ENCODE measurements at regions not wholly inside any gene's neighbourhood (a gene's known extent, or its start where the extent isn't known, plus 50 kb on each side); places are given as distances from the start of the nearest gene placed in this dataset.

DNA sequence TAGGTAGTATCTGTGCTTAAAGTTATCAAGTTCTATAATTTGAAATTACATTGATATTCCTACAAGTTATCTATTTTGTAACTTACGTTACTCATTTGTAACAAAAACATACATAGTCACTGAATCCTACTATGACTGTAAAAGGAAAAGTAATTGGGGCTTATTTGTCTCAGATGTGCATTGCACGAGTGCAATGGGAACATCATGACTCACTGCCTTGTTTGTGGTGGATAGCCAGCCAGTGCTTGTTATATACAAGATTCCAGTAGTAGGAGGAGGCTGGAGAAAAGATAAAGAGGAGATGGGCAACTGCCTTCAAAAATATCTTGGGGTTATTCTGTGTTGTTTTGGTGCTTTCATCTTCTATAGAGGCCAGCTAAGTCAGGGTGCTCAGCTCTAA lies 164.1 kb downstream of the RNF144B start:
- Histone ChIP-seq H3K9ac (no peak overlapping the region), H3K4me2 (no peak overlapping the region), H3K9me3 (no peaks in the 10 kb centered on the region), H3K36me3 (no peaks in the 10 kb centered on the region), H3K4me3 (no peak overlapping the region), H3K27me3 (no peaks in the 10 kb centered on the region), H3K4me1 (no peaks in the 10 kb centered on the region), H3K27ac (no peak overlapping the region), H4K20me1 (no peaks in the 10 kb centered on the region)
- no peak for TF ChIP-seq Cebpa-rat (IDR thresholded peaks at IDR 0.05)

DNA sequence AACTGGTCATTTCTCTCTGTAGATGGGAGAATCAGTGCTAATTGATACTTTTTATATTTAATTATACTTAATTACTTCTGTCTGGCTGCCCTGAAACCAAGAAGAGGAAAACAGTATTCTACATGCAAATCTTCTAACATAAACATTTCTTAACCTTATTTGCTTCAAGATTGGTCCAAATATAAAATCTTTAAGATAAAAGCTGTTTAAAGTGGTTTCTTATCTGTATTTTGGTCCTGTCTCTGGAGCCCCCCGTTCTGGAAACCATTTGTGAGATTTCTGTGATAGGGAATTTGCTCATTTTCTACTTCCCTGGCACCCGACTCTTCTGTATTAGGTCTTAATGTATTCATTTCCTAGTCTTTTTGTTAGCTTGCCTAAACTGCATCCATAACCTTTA lies 168.6 kb downstream of the RNF144B start:
- Histone ChIP-seq H3K27ac (no peak overlapping the region), H3K9me3 (no peaks in the 10 kb centered on the region), H3K4me3 (no peak overlapping the region), H3K9ac (no peak overlapping the region), H3K36me3 (no peaks in the 10 kb centered on the region), H4K20me1 (no peaks in the 10 kb centered on the region), H3K27me3 (no peaks in the 10 kb centered on the region), H3K4me1 (peaks cover 2% of the 10 kb centered on the region; the same call in 1 of the 2 replicates), H3K4me2 (no peak overlapping the region)
- no peak for TF ChIP-seq Cebpa-rat (IDR thresholded peaks at IDR 0.05)

DNA sequence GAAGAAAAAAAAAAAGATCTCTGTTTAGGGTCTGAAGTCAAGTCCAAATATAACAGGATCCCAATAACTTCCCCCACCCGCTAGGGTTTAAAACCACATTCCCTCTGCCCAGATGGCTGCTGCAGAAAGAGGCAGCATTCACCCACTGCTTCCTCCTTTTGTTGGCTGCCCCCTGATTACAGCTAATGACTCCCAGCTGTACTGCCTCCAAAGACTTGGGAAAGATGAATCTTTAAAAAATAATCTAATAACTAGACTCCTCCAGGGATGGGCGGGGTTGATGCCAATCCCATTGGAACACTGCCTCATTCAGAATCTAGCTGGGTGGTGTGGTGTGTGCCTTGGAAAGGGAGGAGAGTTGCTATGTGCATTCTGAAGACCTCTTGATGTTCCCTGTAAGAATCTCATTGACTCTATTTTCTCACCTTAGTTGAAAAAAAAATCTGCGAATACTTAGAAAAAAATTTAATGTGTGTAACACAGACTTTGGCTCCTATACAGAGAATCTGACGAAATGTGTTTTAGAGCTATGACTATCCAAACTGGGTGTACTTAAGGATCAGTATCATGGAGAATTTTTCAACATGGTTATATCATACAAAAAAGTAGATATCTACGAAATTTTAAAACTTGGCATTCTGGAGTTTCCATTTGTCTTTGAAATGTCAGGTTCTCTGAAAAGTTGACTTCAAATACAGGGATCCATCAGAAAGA lies 174.0 kb downstream of the RNF144B start:
- Histone ChIP-seq H3K27me3 (no peaks in the 10 kb centered on the region), H3K27ac (no peak overlapping the region), H3K4me1 (peaks cover 6% of the 10 kb centered on the region; the same call in 1 of the 2 replicates), H3K4me3 (no peak overlapping the region), H3K9ac (no peak overlapping the region), H3K9me3 (no peaks in the 10 kb centered on the region), H3K36me3 (no peaks in the 10 kb centered on the region), H3K4me2 (no peak overlapping the region), H4K20me1 (no peaks in the 10 kb centered on the region)
- no peak for TF ChIP-seq Cebpa-rat (IDR thresholded peaks at IDR 0.05)

GRCh38 chr6:18562726-18563125 lies 175.6 kb downstream of the RNF144B start:
- H3K27me3 ChIP-seq: no peaks in the 10 kb centered on the region
- no peak for TF ChIP-seq Cebpa-rat (IDR thresholded peaks at IDR 0.05)
- no peaks in the 10 kb centered on the region for H3K9me3 ChIP-seq
- no peaks in the 10 kb centered on the region for H4K20me1 ChIP-seq
- no peak overlapping the region for H3K9ac ChIP-seq
- no peaks in the 10 kb centered on the region for H3K36me3 ChIP-seq
- no peak overlapping the region for H3K4me2 ChIP-seq
- no peak overlapping the region for H3K27ac ChIP-seq
- peaks cover 6% of the 10 kb centered on the region; the same call in 1 of the 2 replicates for H3K4me1 ChIP-seq
- no peak overlapping the region for H3K4me3 ChIP-seq

DNA sequence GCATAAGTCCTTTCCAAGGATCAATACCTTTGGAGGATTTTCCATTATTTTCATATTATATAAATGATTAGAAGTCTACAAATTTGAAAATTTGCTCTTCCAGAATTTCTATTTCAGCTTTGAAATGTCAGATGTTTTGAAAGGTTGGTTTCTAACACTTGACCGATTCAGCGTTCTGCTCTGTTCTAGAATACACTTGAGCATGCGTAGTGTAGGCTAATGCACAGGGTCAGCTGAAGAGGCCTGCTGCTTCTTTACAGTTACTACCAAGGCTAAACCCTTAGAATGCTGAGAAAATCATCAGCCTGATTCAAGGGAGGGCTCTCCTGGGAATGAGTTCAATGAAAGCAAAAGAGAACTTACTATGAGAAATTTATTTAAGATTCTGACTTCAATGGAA lies 177.6 kb downstream of the RNF144B start:
- no peak overlapping the region for H3K4me2 ChIP-seq
- no peak overlapping the region for H3K9ac ChIP-seq
- no peak overlapping the region for H3K27ac ChIP-seq
- H3K36me3 ChIP-seq: no peaks in the 10 kb centered on the region
- H3K4me3 ChIP-seq: no peak overlapping the region
- H3K27me3 ChIP-seq: no peaks in the 10 kb centered on the region
- TF ChIP-seq Cebpa-rat (IDR thresholded peaks at IDR 0.05): no peak
- H3K9me3 ChIP-seq: no peaks in the 10 kb centered on the region
- peaks cover 6% of the 10 kb centered on the region; the same call in 1 of the 2 replicates for H3K4me1 ChIP-seq
- no peaks in the 10 kb centered on the region for H4K20me1 ChIP-seq

DNA sequence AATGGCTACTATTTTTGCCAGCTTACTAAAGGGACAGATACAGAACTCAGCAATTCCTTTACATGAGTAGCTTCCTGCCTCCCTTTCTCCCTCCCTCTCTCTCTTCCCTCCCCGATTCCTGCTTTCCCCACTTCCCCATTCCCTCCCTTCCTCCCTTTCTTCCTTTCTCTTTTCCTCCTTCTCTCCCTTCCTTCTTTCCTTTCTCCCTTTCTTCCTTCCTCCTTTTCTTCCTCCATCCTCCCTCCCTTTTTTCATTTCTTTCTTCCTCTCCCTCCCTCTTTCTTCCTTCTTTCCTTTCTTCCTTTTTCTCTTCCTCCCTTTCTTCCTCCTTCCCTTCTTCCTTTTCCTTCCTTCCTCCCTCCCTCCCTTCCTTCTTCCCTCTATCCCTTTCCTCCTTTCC lies 178.1 kb downstream of the RNF144B start:
- H3K4me3 ChIP-seq: no peak overlapping the region
- H3K9me3 ChIP-seq: no peaks in the 10 kb centered on the region
- H3K27ac ChIP-seq: no peak overlapping the region
- no peaks in the 10 kb centered on the region for H3K36me3 ChIP-seq
- H3K9ac ChIP-seq: no peak overlapping the region
- H3K4me1 ChIP-seq: peaks cover 6% of the 10 kb centered on the region; the same call in 1 of the 2 replicates
- no peak for TF ChIP-seq Cebpa-rat (IDR thresholded peaks at IDR 0.05)
- H3K4me2 ChIP-seq: no peak overlapping the region
- no peaks in the 10 kb centered on the region for H4K20me1 ChIP-seq
- no peaks in the 10 kb centered on the region for H3K27me3 ChIP-seq

- no peak for TF ChIP-seq Cebpa-rat (IDR thresholded peaks at IDR 0.05)
- H3K9ac ChIP-seq: no peak overlapping the region
- no peak overlapping the region for H3K27ac ChIP-seq
- H3K36me3 ChIP-seq: no peaks in the 10 kb centered on the region
- H3K27me3 ChIP-seq: no peaks in the 10 kb centered on the region
- no peaks in the 10 kb centered on the region for H3K4me1 ChIP-seq
- H4K20me1 ChIP-seq: no peaks in the 10 kb centered on the region
- H3K4me3 ChIP-seq: no peak overlapping the region
- H3K4me2 ChIP-seq: no peak overlapping the region
- H3K9me3 ChIP-seq: no peaks in the 10 kb centered on the region
These were observed 180.2 kb downstream of the RNF144B start for GRCh38 chr6:18567380-18567779.

GRCh38 chr6:18577491-18577890 lies 190.3 kb downstream of the RNF144B start:
- Histone ChIP-seq H3K27ac (no peak overlapping the region), H3K4me2 (no peak overlapping the region), H4K20me1 (no peaks in the 10 kb centered on the region), H3K4me1 (no peaks in the 10 kb centered on the region), H3K9me3 (no peaks in the 10 kb centered on the region), H3K27me3 (no peaks in the 10 kb centered on the region), H3K9ac (no peak overlapping the region), H3K4me3 (no peak overlapping the region), H3K36me3 (no peaks in the 10 kb centered on the region)
- TF ChIP-seq Cebpa-rat (IDR thresholded peaks at IDR 0.05): no peak

DNA sequence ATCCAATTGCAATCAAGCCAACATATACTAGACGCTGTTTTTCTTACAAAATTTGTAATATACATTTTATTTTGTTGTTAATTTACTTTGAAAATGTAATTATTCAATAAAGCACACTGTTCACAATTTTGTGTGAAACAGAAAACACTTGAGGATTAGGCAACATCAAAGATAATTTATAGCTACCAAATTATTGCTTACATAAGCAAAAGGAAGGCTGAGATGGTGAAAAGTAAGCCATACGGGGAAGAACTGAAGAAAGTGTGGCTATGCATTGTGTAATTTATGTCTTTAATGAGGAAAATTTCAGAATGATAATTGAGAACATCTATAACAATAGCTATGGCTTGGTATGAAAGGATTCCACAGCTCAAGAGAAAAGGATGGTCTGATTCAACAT lies 192.0 kb downstream of the RNF144B start:
- Histone ChIP-seq H3K27ac (no peak overlapping the region), H3K9me3 (no peaks in the 10 kb centered on the region), H3K4me1 (no peaks in the 10 kb centered on the region), H4K20me1 (no peaks in the 10 kb centered on the region), H3K4me3 (no peak overlapping the region), H3K27me3 (no peaks in the 10 kb centered on the region), H3K4me2 (no peak overlapping the region), H3K9ac (no peak overlapping the region), H3K36me3 (no peaks in the 10 kb centered on the region)
- no peak for TF ChIP-seq Cebpa-rat (IDR thresholded peaks at IDR 0.05)

DNA sequence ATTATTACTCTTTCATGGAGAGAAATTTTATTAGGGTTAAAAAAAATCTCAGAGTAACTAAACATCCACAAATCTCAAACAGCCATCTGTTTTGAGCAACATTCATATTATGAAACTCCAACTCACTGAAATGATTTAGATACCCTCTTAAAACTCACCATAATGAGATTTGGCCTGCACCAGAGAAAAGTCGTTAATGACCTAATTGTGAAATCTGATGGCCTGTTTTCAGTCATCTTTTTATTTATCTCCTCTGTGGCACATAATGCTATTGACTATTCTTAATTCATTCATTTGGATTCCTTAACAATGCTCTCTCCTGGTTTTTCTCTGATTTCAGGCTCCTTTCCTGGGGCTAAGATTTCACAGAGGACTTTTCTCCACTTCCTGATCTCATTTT lies 192.7 kb downstream of the RNF144B start:
- Histone ChIP-seq H3K9me3 (no peaks in the 10 kb centered on the region), H3K27ac (no peak overlapping the region), H3K9ac (no peak overlapping the region), H4K20me1 (no peaks in the 10 kb centered on the region), H3K27me3 (no peaks in the 10 kb centered on the region), H3K4me2 (no peak overlapping the region), H3K4me1 (peaks cover under 1% of the 10 kb centered on the region; the same call in 1 of the 2 replicates), H3K36me3 (no peaks in the 10 kb centered on the region), H3K4me3 (no peak overlapping the region)
- TF ChIP-seq Cebpa-rat (IDR thresholded peaks at IDR 0.05): no peak

GRCh38 chr6:18584372-18584771 lies 197.2 kb downstream of the RNF144B start:
- no peak overlapping the region for H3K4me3 ChIP-seq
- no peaks in the 10 kb centered on the region for H3K36me3 ChIP-seq
- H3K4me2 ChIP-seq: no peak overlapping the region
- H3K9ac ChIP-seq: no peak overlapping the region
- H3K9me3 ChIP-seq: no peaks in the 10 kb centered on the region
- H3K27me3 ChIP-seq: no peaks in the 10 kb centered on the region
- no peak overlapping the region for H3K27ac ChIP-seq
- no peak for TF ChIP-seq Cebpa-rat (IDR thresholded peaks at IDR 0.05)
- no peaks in the 10 kb centered on the region for H4K20me1 ChIP-seq
- peaks cover 18% of the 10 kb centered on the region for H3K4me1 ChIP-seq
